Neuron (in vitro differentiated cells): ENCODE measurements at regions not wholly inside any gene's neighbourhood (a gene's known extent, or its start where the extent isn't known, plus 50 kb on each side); places are given as distances from the start of the nearest gene placed in this dataset.

Source experiments
- H2AFZ ChIP-seq: one replicate; pipeline ENCODE4 v1.6.1; 2013; ENCODE audit warnings: low read depth, mild to moderate bottlenecking, inconsistent platforms, low read length, moderate library complexity
- H3K27me3 ChIP-seq: one replicate; pipeline ENCODE4 v1.6.1; 2013; ENCODE audit warnings: low read length; ENCODE audit not compliant: insufficient read depth
- H3K36me3 ChIP-seq: one replicate; pipeline ENCODE4 v1.6.1; 2013; ENCODE audit warnings: low read length; ENCODE audit not compliant: insufficient read depth
- H3K4me1 ChIP-seq: one replicate; pipeline ENCODE4 v1.6.1; 2013; ENCODE audit warnings: low read length; ENCODE audit not compliant: insufficient read depth
- H3K4me3 ChIP-seq: 2 replicates; pipeline ENCODE4 v1.5.1; 2013; ENCODE audit warnings: mild to moderate bottlenecking, low read length, moderate library complexity
- H3K9me3 ChIP-seq: one replicate; pipeline ENCODE4 v1.6.1; 2013; ENCODE audit warnings: low read length

DNA sequence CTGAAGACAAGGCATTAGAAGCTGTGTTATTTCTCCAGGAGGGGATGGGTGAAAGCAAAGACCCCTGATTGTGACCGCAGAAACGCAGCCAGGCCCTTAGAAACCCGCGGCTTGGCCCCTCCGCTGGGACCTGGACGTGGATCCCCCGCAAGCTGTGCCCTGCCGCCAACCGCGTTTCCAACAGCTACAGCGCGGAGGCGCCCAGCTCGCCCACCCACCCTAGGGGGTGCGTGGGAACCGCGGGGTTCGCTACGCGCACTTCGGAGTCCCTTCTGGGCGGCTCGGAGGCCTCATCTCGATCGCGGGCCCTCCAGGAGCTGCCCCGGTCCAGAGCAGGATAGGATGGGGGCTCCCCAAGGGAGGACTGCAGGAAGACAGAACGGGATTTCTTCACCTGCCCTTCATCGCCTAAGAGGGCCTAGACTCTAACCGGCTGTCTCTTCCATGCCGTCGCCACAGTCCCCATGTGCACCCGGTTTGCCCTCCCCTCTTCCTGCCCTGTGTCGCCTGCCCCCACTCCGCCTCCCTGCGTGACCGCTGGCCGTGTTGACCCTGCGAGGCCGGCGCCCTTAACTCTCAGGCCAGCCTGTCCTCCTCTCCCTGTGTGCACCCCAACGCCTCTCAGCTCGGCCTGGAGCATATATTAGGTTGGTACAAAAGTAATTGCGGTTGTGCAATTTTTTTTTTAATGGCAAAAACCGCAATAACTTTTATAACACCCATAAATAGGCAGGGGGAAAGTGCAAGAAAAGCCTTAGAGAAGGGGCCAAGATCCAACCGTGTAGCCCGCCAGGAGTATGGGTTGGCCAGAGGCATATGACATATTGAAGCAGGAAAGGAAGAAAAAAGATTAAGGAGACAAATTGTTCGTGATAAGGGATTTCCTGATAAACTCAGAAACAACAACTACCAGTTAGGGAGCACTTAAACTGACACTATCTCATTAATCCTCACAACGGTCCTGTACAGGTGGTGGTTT is 68.1 kb upstream of the FREM1 start:
- no peak overlapping the region for H2AFZ ChIP-seq
- H3K4me1 ChIP-seq = no peaks in the 10 kb centered on the region
- no peaks in the 10 kb centered on the region for H3K27me3 ChIP-seq
- H3K36me3 ChIP-seq = peaks cover 4% of the 10 kb centered on the region
- H3K4me3 ChIP-seq = no peak overlapping the region
- H3K9me3 ChIP-seq = no peaks in the 10 kb centered on the region

DNA sequence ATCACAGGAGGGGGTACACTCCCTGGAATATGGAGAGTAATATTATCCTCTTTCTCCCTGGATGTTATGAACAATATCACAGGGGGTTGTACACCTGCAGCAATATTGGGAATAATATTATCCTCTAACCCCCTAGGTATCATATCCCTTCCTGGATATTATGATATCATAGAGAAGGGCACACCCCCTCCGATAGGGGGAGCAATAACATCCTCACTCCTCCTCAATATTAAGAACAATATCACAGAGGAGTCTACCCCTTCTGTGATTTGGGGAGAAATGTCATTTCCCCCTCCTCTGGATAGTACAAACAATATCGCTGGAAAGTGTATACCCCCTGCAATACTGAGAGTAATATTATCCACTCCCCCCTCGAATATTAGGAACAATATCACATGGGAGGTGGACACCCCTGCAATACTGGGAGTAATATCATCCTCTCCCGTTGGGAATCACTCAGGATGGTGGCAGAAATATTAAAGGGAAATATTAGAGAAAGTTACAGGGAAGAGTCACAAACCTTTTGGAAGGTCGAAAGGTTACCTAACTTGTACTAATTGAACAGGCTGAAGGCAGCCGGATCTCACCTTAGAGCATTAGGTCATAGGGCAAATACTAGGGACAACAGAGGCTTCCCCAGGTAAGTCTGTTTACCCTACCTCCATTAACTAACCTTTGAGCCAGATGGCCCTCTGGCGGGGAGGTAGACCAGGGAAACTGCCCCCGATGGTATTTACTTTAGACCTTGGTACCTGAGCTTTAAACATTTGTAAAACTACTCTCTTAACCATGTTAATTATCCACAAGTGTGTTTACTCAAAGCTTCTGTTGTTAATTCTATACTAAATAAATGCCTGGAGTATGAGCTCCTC is 57.5 kb upstream of the FREM1 start:
- no peaks in the 10 kb centered on the region for H3K4me1 ChIP-seq
- no peak overlapping the region for H3K4me3 ChIP-seq
- H3K9me3 ChIP-seq = peaks cover 3% of the 10 kb centered on the region
- no peak overlapping the region for H2AFZ ChIP-seq
- no peaks in the 10 kb centered on the region for H3K27me3 ChIP-seq
- H3K36me3 ChIP-seq = no peaks in the 10 kb centered on the region

DNA sequence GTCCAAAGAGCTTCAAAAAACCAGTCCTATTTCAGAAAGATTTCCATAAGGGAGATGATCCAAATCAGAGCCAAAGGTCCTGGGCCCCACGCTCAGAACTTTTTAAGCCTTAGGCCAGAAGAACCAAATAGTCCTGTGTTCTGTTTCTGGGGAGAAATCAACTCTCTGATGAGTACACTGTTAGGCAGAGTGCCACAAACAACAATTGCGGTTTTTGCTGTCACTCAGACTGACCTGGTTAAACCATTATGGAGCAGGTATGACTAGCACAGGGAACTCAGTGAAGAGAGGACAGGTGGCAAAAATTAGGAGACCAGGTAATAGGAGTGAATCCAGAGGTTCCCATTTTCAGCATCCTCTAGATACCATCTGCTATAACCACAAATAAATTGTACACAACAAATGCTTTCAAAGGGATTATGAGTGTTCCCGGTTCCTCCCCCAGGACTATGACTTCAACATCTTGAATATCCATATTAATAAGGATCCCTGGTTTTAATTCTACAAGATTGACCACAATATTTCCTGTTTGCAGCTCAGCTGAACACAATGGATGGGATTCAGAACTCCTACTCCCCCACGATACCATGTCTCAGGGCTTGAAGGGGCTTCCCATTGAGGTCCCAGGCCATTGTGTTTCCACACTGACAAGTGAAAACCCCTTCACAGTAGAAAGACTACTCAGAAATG is 52.1 kb upstream of the FREM1 start:
- no peaks in the 10 kb centered on the region for H3K9me3 ChIP-seq
- no peaks in the 10 kb centered on the region for H3K4me1 ChIP-seq
- H3K27me3 ChIP-seq = no peaks in the 10 kb centered on the region
- H3K4me3 ChIP-seq = no peak overlapping the region
- H2AFZ ChIP-seq = no peak overlapping the region
- no peaks in the 10 kb centered on the region for H3K36me3 ChIP-seq

DNA sequence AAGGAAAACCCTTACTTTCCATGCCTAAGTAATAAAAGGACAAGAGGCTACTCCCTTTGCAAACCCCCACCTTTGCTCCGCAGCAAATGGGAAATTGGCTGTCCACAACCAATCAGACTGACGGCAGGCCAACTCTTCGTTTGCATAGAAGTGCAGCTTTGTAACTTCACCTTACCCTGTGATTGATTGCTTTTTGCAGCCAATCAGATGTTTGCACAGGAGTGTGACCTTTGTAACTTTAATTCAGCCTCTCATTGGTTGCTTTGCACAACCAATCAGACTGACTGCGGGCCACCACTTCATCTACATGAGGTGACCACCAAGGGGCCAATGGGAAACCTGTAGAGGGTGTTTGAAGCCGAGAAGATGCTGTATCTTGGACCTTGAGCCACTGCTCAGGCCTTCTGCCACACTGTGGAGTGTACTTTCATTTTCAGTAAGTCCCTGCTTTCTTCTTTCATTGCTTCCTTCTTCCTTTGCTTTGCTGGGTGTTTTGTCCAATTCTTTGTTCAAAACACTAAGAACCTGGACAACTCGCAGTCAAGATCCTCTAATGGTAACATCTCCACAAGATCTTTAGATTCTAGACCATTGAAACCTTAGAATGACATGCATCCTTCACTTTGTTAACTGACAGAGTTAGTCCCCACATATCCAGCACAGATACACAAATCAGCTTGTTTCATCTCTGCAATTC is 51.3 kb upstream of the FREM1 start:
- H2AFZ ChIP-seq = no peak overlapping the region
- H3K9me3 ChIP-seq = no peaks in the 10 kb centered on the region
- H3K36me3 ChIP-seq = no peaks in the 10 kb centered on the region
- no peaks in the 10 kb centered on the region for H3K4me1 ChIP-seq
- H3K4me3 ChIP-seq = no peak overlapping the region
- no peaks in the 10 kb centered on the region for H3K27me3 ChIP-seq

DNA sequence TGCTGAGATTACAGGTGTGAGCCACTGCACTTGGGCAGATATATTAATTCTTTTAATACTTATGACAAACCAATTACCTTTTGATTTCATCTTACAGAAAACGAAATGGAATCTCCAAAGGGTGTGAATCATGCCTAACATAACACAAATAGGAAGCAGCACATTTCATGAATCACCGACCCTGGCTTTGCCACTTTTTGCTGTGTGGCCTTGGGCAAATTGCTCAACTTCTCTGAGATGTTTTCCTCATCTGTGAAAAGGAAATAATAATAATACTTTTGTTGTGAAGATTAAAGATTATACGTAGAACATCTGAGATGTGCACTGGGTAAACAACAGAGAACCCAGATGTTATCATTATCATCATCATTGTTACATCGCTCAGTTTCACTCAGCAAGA is 50.7 kb upstream of the FREM1 start:
- Histone ChIP-seq H2AFZ (no peak overlapping the region), H3K4me1 (no peaks in the 10 kb centered on the region), H3K9me3 (no peaks in the 10 kb centered on the region), H3K27me3 (no peaks in the 10 kb centered on the region), H3K36me3 (no peaks in the 10 kb centered on the region), H3K4me3 (no peak overlapping the region)
